ENCODE measurements at regions not wholly inside any gene's neighbourhood (a gene's known extent, or its start where the extent isn't known, plus 50 kb on each side); places are given as distances from the start of the nearest gene placed in this dataset.

DNA sequence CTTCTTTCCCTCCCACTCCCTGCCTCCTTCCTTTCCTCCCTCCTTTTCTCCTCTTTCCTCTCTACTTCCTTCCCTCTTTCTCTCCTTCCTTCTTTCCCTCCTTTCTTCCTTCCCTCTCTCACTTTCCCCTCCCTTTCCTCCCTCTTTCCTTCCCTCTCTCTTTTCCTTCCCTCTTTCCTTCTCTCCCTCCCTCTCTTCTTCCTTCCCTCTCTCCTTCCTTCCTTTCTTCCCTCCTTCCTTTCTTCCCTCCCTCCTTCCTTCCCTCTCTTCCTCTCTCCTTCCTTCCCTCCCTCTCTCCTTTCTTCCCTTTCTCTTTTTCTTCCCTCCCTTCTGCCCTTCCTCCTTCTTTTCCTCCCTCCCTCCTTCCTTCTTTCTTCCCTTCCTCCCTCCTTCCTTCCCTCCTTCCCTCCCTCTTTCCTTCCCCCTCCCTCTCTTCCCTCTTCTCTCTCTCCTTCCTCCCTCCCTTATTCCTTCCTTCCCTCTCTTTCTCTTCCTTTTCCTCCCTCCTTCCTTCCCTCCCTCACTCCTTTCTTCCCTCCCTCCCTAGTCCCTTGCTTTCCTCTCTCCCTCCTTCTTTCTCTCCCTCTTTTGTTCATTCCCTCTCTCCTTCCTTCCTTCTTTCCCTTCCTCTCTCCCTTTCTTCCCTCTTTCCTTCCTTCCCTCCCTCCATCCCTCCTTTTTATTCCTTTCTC lies 443.9 kb downstream of the ZNF536 start:
- ChIA-PET POLR2A (no interaction called here), CTCF (ENCODE audit: unreplicated experiment) (no interaction called here)
- Histone ChIP-seq H3K9me2 (ENCODE audit: insufficient read depth, low read length) (no peaks in the 10 kb centered on the region), H2AFZ (ENCODE audit: low read length) (no peak overlapping the region), H4K20me1 (ENCODE audit: insufficient read depth, low read length) (no peaks in the 10 kb centered on the region), H3K79me2 (ENCODE audit: insufficient read depth, low read depth, low read length) (no peaks in the 10 kb centered on the region), H3K4me2 (ENCODE audit: low read length) (no peak overlapping the region), H3K4me1 (ENCODE audit: insufficient read depth, low read length, poor library complexity, severe bottlenecking) (no peaks in the 10 kb centered on the region), H3K27ac (ENCODE audit: low read depth, low read length, poor library complexity, severe bottlenecking) (no peak overlapping the region), H3K36me3 (ENCODE audit: insufficient read depth, low read length) (no peaks in the 10 kb centered on the region), H3K4me3 (ENCODE audit: low read depth, low read length, poor library complexity, severe bottlenecking) (no peak overlapping the region), H3K9me3 (ENCODE audit: low read length) (no peaks in the 10 kb centered on the region)
- TF ChIP-seq EZH2phosphoT487 (IDR thresholded peaks at IDR 0.05; ENCODE audit: borderline replicate concordance, low read depth, low read length) = no peak
- TF ChIP-seq, protein P1, sequence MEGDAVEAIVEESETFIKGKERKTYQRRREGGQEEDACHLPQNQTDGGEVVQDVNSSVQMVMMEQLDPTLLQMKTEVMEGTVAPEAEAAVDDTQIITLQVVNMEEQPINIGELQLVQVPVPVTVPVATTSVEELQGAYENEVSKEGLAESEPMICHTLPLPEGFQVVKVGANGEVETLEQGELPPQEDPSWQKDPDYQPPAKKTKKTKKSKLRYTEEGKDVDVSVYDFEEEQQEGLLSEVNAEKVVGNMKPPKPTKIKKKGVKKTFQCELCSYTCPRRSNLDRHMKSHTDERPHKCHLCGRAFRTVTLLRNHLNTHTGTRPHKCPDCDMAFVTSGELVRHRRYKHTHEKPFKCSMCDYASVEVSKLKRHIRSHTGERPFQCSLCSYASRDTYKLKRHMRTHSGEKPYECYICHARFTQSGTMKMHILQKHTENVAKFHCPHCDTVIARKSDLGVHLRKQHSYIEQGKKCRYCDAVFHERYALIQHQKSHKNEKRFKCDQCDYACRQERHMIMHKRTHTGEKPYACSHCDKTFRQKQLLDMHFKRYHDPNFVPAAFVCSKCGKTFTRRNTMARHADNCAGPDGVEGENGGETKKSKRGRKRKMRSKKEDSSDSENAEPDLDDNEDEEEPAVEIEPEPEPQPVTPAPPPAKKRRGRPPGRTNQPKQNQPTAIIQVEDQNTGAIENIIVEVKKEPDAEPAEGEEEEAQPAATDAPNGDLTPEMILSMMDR (conservative IDR thresholded peaks at IDR 0.05; ENCODE audit: low read length) = no peak
- BruUV-seq (replicated peaks) = no TSS peak
- DNase-seq (ENCODE audit: low spot score) = no peak
- intact Hi-C loops (cut with micrococcal nuclease; ENCODE audit: unreplicated experiment) = no loop called here

DNA sequence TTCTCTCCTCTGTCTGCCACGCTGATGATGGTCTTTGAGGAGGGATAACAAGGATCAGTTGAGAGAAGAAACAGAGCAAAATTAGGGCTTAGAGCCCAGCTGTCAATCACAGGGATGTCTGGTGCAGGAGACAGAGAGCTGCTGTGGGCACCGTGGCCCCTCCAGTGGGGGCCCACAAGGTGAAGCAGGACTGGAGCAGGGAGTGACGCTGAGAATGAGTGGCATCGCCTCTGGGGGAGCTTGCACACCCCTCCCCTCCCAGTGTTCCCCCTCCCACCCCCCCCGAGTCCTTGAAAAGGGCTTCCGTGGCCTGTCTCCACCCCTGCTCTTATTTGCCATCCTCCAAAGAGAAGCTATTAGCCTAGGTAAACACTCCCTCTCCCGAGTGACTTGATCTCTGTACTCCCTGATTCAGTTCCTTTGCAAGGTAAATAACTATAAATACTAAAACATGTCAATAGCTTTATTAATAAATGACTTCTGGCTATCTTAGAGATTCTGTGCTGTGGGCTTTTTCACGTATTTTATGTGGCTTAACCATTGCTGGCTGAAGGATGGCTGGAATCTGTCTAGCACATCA lies 440.0 kb downstream of the ZNF536 start:
- H3K4me3 ChIP-seq (ENCODE audit: low read depth, low read length, poor library complexity, severe bottlenecking) = no peak overlapping the region
- no peak overlapping the region for H3K27ac ChIP-seq (ENCODE audit: low read depth, low read length, poor library complexity, severe bottlenecking)
- no peaks in the 10 kb centered on the region for H3K9me2 ChIP-seq (ENCODE audit: insufficient read depth, low read length)
- no peaks in the 10 kb centered on the region for H4K20me1 ChIP-seq (ENCODE audit: insufficient read depth, low read length)
- H3K4me2 ChIP-seq (ENCODE audit: low read length) = no peak overlapping the region
- DNase-seq (ENCODE audit: low spot score) = no peak
- no peaks in the 10 kb centered on the region for H3K79me2 ChIP-seq (ENCODE audit: insufficient read depth, low read depth, low read length)
- intact Hi-C loops (cut with micrococcal nuclease; ENCODE audit: unreplicated experiment) = no loop called here
- BruUV-seq (replicated peaks) = no TSS peak
- H3K4me1 ChIP-seq (ENCODE audit: insufficient read depth, low read length, poor library complexity, severe bottlenecking) = no peaks in the 10 kb centered on the region
- no peaks in the 10 kb centered on the region for H3K9me3 ChIP-seq (ENCODE audit: low read length)
- ChIA-PET POLR2A (no interaction called here), CTCF (ENCODE audit: unreplicated experiment) (no interaction called here)
- no peak overlapping the region for H2AFZ ChIP-seq (ENCODE audit: low read length)
- no peaks in the 10 kb centered on the region for H3K36me3 ChIP-seq (ENCODE audit: insufficient read depth, low read length)
- TF ChIP-seq EZH2phosphoT487 (IDR thresholded peaks at IDR 0.05; ENCODE audit: borderline replicate concordance, low read depth, low read length) = no peak
- TF ChIP-seq, protein P1 (conservative IDR thresholded peaks at IDR 0.05; ENCODE audit: low read length) = no peak

DNA sequence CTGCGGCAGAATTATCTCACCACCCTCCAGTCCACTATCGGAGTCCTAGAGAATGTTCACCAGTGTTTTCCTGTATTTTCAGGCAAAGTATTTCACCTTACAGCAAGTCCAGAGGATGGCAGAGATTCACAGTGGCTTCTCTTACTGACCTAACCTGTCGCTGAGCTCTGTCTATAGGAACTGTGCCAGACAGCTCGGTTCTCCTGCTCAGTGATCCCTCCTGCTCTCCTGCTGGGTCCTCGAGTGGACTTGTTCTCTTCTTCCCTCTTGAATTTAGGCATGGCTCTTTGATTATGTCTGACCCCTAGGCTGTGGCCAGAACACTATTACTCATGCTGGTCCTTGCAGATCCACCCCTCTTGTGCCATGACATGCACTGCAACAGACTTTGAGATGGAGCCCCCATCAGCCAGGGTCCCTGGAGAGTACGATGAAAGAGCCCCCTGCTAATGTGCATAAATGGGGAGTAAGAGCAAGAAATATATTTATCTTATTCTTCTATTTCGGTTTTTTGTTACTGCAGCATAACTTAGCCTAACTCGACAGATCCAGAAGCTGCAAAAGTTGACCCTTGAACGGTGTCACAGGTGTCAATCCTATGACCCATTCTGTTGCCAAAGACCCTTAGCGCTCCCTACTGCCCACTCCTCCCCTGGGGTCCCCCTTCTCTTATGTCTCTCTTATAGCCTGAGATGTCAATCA lies 439.4 kb downstream of the ZNF536 start:
- no peaks in the 10 kb centered on the region for H3K9me2 ChIP-seq (ENCODE audit: insufficient read depth, low read length)
- no peaks in the 10 kb centered on the region for H3K4me1 ChIP-seq (ENCODE audit: insufficient read depth, low read length, poor library complexity, severe bottlenecking)
- no peak overlapping the region for H3K4me3 ChIP-seq (ENCODE audit: low read depth, low read length, poor library complexity, severe bottlenecking)
- no peak overlapping the region for H3K4me2 ChIP-seq (ENCODE audit: low read length)
- no peak for DNase-seq (ENCODE audit: low spot score)
- BruUV-seq (replicated peaks) = no TSS peak
- no peaks in the 10 kb centered on the region for H3K9me3 ChIP-seq (ENCODE audit: low read length)
- intact Hi-C loops (cut with micrococcal nuclease; ENCODE audit: unreplicated experiment) = no loop called here
- ChIA-PET POLR2A (no interaction called here), CTCF (ENCODE audit: unreplicated experiment) (no interaction called here)
- no peaks in the 10 kb centered on the region for H4K20me1 ChIP-seq (ENCODE audit: insufficient read depth, low read length)
- H3K36me3 ChIP-seq (ENCODE audit: insufficient read depth, low read length) = no peaks in the 10 kb centered on the region
- no peak overlapping the region for H2AFZ ChIP-seq (ENCODE audit: low read length)
- no peaks in the 10 kb centered on the region for H3K79me2 ChIP-seq (ENCODE audit: insufficient read depth, low read depth, low read length)
- TF ChIP-seq EZH2phosphoT487 (IDR thresholded peaks at IDR 0.05; ENCODE audit: borderline replicate concordance, low read depth, low read length) = no peak
- TF ChIP-seq, protein P1 (conservative IDR thresholded peaks at IDR 0.05; ENCODE audit: low read length) = no peak
- H3K27ac ChIP-seq (ENCODE audit: low read depth, low read length, poor library complexity, severe bottlenecking) = no peak overlapping the region
